ENCODE measurements at regions not wholly inside any gene's neighbourhood (a gene's known extent, or its start where the extent isn't known, plus 50 kb on each side); places are given as distances from the start of the nearest gene placed in this dataset.

DNA sequence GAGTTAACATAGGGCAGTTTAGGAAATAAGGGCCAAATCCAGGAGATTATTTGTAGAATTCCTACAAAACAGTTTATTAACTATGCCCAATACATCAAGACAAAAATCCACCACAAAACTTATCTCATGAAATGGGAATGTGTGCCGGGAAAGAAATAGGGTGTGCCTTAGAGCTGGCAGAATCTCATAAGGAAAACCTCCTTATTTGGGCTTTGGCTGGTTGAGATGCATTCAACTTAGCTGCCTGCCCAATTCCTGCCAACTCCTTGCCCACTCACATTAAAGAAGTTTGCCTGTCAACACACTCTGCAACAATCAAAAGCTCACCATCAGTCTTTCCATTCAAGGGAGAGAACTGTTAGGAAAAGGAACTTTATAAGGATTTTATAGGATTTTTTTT lies 500.6 kb downstream of the SATB2 start:
- no peak for TF ChIP-seq POLR2A (IDR thresholded peaks at IDR 0.05; ENCODE audit: low read depth, low read length)
- TF ChIP-seq POU2F2 (IDR thresholded peaks at IDR 0.05; ENCODE audit: low read depth, low read length) = no peak
- TF ChIP-seq POLR2AphosphoS5 (IDR thresholded peaks at IDR 0.05; ENCODE audit: low read depth, low read length) = no peak
- TF ChIP-seq PAX5 (IDR thresholded peaks at IDR 0.05; ENCODE audit: insufficient read depth, low read length, severe bottlenecking) = no peak
- no peak for TF ChIP-seq SPI1 (IDR thresholded peaks at IDR 0.05; ENCODE audit: low read depth, low read length)
- no peak for TF ChIP-seq TAF1 (IDR thresholded peaks at IDR 0.05; ENCODE audit: low read depth, low read length)
- FAIRE-seq (no peak), DNase-seq (ENCODE audit: insufficient read length, low spot score) (no peak)

DNA sequence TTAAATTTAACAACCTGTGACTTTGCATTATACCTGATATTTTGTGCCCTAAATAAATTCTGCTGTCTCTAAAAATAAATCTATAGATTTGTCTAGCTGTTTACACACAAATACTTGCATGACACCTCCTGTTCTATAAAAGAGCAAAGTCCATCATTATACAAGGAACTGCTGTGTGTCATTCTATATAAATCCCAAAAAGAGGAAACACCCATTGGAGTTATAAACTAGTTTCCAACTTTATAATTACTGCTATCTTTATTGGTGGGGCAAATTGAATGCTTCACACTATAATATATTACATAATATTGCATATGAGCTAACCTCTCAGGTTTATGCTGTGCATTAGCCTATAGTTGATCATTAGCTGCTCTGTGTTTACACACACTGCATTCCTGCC lies 504.4 kb downstream of the SATB2 start:
- no peak for FAIRE-seq
- no peak for DNase-seq (ENCODE audit: insufficient read length, low spot score)
- TF ChIP-seq PAX5 (IDR thresholded peaks at IDR 0.05; ENCODE audit: insufficient read depth, low read length, severe bottlenecking) (no peak), POLR2A (IDR thresholded peaks at IDR 0.05; ENCODE audit: low read depth, low read length) (no peak), POU2F2 (IDR thresholded peaks at IDR 0.05; ENCODE audit: low read depth, low read length) (no peak)

DNA sequence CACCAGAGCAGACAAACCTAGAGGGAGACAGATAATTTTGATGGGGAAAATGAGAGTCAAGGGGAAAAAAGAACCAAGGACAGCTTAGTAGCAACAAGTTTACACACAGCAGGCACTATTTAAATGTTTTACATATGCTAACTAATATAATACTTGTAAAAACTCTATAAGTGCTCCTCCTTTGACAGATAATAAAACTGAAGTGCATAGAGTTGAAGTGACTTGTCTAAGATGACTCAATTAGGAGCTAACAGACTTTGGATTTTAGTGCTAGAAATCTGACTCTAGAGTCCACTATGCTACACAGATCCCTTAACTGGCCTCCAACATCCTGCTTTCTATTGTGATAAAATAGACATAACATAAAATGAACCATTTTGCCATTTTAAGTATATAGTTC lies 506.9 kb downstream of the SATB2 start:
- DNase-seq (ENCODE audit: insufficient read length, low spot score) (no peak), FAIRE-seq (no peak)
- TF ChIP-seq PAX5 (IDR thresholded peaks at IDR 0.05; ENCODE audit: insufficient read depth, low read length, severe bottlenecking) (no peak), POLR2AphosphoS5 (IDR thresholded peaks at IDR 0.05; ENCODE audit: low read depth, low read length) (no peak), POLR2A (IDR thresholded peaks at IDR 0.05; ENCODE audit: low read depth, low read length) (no peak), TAF1 (IDR thresholded peaks at IDR 0.05; ENCODE audit: low read depth, low read length) (no peak), POU2F2 (IDR thresholded peaks at IDR 0.05; ENCODE audit: low read depth, low read length) (no peak), SPI1 (IDR thresholded peaks at IDR 0.05; ENCODE audit: low read depth, low read length) (no peak)

DNA sequence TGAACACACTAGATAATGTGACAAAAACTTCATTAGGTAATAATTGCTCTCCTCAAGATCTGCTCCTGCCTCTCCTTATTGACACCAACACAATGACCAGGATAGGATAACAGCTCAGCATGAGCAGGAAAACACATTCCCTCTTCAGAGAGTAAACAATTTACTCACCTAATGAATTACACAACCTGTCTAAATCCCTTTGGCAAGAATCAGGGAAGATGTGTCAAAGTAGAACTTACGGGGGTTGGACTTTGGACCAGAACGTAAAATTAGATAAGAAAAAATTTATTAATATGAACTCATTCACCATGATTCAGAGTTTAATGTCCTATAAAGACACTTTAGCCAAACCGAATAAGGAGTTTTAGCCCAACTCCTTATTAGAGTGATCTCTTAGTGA lies 512.2 kb downstream of the SATB2 start:
- TF ChIP-seq TAF1 (IDR thresholded peaks at IDR 0.05; ENCODE audit: low read depth, low read length) = no peak
- no peak for TF ChIP-seq POU2F2 (IDR thresholded peaks at IDR 0.05; ENCODE audit: low read depth, low read length)
- TF ChIP-seq POLR2A (IDR thresholded peaks at IDR 0.05; ENCODE audit: low read depth, low read length) = no peak
- no peak for TF ChIP-seq POLR2AphosphoS5 (IDR thresholded peaks at IDR 0.05; ENCODE audit: low read depth, low read length)
- TF ChIP-seq SPI1 (IDR thresholded peaks at IDR 0.05; ENCODE audit: low read depth, low read length) = no peak
- no peak for TF ChIP-seq PAX5 (IDR thresholded peaks at IDR 0.05; ENCODE audit: insufficient read depth, low read length, severe bottlenecking)
- FAIRE-seq = no peak
- DNase-seq (ENCODE audit: insufficient read length, low spot score) = no peak

DNA sequence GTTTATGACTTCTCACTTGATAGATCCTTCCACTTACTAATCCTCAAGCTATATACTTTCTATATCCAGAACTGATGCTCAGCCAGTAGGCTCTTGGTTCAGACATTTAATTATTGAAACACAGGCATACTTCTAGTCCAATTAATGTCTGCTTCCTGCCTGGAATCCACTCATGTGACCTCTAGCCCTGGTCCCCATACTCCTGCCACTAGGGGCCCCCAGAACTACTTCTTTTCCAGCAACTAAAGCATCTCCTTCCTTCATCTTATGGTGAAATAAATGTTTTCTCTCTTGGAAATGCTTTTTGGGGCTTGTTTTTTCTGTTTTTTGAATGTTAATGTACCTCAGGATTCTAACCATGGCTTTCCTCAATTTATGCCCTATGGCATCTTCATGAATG lies 527.6 kb downstream of the SATB2 start:
- FAIRE-seq = no peak
- TF ChIP-seq POLR2A (IDR thresholded peaks at IDR 0.05; ENCODE audit: low read depth, low read length) (no peak), SPI1 (IDR thresholded peaks at IDR 0.05; ENCODE audit: low read depth, low read length) (no peak), PAX5 (IDR thresholded peaks at IDR 0.05; ENCODE audit: insufficient read depth, low read length, severe bottlenecking) (no peak), TAF1 (IDR thresholded peaks at IDR 0.05; ENCODE audit: low read depth, low read length) (no peak), POU2F2 (IDR thresholded peaks at IDR 0.05; ENCODE audit: low read depth, low read length) (no peak), POLR2AphosphoS5 (IDR thresholded peaks at IDR 0.05; ENCODE audit: low read depth, low read length) (no peak)
- DNase-seq (ENCODE audit: insufficient read length, low spot score) = no peak

DNA sequence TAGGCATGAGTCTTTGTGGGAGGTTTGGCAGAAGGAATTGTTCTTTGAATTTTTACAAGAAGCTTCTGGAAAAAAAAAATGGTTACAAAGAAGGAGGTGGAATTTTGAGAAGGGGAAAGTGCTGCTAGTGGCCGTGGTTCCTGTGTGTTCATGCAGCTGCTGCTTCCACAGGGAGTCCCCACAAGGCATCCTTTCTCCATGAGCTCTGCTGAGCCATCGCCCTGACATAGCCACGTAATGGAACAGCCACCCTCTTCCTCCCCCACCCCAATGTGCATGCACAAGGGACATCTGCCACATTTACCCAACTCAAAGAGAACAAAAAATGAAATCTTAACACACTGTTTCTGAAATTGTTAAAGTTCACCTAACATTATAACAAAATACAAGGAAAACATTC lies 529.7 kb downstream of the SATB2 start:
- TF ChIP-seq POLR2A (IDR thresholded peaks at IDR 0.05; ENCODE audit: low read depth, low read length) (no peak), POU2F2 (IDR thresholded peaks at IDR 0.05; ENCODE audit: low read depth, low read length) (no peak), POLR2AphosphoS5 (IDR thresholded peaks at IDR 0.05; ENCODE audit: low read depth, low read length) (no peak), TAF1 (IDR thresholded peaks at IDR 0.05; ENCODE audit: low read depth, low read length) (no peak), PAX5 (IDR thresholded peaks at IDR 0.05; ENCODE audit: insufficient read depth, low read length, severe bottlenecking) (no peak), SPI1 (IDR thresholded peaks at IDR 0.05; ENCODE audit: low read depth, low read length) (no peak)
- no peak for DNase-seq (ENCODE audit: insufficient read length, low spot score)
- FAIRE-seq = no peak

DNA sequence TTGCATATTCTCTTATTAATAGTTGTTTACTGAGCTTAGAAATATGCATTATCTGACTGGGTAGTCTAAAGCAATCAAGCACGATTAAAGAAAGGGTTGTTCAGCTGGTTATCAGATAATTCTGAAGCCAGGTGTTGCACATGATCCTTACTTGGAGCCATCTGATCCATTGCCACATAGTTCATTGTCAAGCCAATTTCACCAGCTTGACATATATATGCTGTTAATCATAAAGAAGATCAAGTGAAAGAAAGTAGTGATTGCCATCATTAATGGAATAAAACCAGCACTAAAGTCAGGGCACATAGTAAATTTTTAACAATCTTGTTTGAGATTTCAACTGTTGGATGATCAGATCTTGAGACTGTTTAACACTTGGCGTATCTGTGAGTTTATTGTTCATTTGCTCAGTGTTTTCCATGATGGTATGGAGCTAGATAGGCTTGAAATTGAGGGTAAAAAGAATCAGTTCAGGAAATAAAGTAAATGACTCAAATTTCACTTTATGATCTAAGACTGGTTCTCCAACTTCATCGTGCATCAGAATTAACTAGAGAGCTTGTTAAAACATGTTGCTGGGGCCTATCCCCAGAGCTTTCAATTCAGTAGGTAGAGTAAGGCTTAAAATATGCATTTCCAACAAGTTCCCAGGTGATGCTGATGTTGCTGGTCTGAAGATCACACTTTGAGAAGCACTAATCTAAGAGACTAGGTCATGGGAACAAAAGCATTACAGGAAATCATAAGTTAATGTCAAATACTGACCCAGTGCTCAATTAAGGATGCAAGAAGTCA lies 539.6 kb downstream of the SATB2 start:
- DNase-seq (ENCODE audit: insufficient read length, low spot score) (no peak), FAIRE-seq (no peak)
- TF ChIP-seq POLR2AphosphoS5 (IDR thresholded peaks at IDR 0.05; ENCODE audit: low read depth, low read length) (no peak), POU2F2 (IDR thresholded peaks at IDR 0.05; ENCODE audit: low read depth, low read length) (no peak), SPI1 (IDR thresholded peaks at IDR 0.05; ENCODE audit: low read depth, low read length) (no peak), TAF1 (IDR thresholded peaks at IDR 0.05; ENCODE audit: low read depth, low read length) (no peak), PAX5 (IDR thresholded peaks at IDR 0.05; ENCODE audit: insufficient read depth, low read length, severe bottlenecking) (no peak), POLR2A (IDR thresholded peaks at IDR 0.05; ENCODE audit: low read depth, low read length) (no peak)

DNA sequence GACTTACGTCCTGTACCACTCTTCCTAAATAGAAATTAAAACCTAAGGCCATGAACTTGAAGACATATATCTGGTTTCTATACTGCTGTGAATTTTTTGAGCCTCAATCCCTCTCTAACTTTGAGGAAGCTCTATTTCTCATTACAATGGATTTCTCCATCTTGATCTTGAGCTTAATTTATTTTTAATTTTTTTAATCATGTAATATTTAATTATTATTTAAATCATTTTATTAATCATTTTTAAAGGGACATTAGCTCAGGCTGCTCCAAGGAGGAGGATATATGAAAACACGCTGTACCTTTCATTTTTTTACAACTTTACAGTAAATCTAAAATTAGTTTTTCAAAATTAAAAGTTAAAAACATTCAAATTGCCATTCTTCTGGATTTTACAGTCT lies 540.5 kb downstream of the SATB2 start:
- DNase-seq (ENCODE audit: insufficient read length, low spot score) (no peak), FAIRE-seq (no peak)
- no peak for TF ChIP-seq TAF1 (IDR thresholded peaks at IDR 0.05; ENCODE audit: low read depth, low read length)
- no peak for TF ChIP-seq PAX5 (IDR thresholded peaks at IDR 0.05; ENCODE audit: insufficient read depth, low read length, severe bottlenecking)
- no peak for TF ChIP-seq POLR2A (IDR thresholded peaks at IDR 0.05; ENCODE audit: low read depth, low read length)
- no peak for TF ChIP-seq SPI1 (IDR thresholded peaks at IDR 0.05; ENCODE audit: low read depth, low read length)
- TF ChIP-seq POU2F2 (IDR thresholded peaks at IDR 0.05; ENCODE audit: low read depth, low read length) = no peak
- TF ChIP-seq POLR2AphosphoS5 (IDR thresholded peaks at IDR 0.05; ENCODE audit: low read depth, low read length) = no peak

DNA sequence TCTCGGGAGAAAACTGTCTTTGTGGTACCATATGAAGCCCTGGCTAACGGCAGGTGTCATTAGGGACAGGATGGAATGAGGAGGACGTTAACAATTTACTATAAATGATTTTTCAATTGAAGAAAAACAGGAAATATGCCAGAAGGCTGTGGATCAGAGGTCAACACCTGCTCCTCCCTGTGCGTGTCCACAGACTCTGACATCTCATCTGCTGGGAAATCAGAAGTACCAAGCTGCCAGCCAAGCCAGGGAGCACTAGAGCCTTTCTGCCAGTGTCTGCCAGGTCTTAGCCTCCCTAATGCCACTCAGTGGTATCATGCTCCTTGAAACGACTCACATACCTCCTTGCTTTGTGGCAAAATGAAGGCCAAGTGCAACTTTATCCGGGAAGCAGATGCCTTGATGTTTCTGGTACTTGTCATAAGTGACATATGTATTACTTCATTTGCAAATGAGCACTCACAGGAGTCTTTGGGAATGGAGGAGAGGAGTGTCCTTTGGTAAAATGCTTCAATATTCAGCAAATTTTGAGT lies 541.1 kb downstream of the SATB2 start:
- TF ChIP-seq POLR2AphosphoS5 (IDR thresholded peaks at IDR 0.05; ENCODE audit: low read depth, low read length) (no peak), POU2F2 (IDR thresholded peaks at IDR 0.05; ENCODE audit: low read depth, low read length) (no peak), POLR2A (IDR thresholded peaks at IDR 0.05; ENCODE audit: low read depth, low read length) (no peak), PAX5 (IDR thresholded peaks at IDR 0.05; ENCODE audit: insufficient read depth, low read length, severe bottlenecking) (no peak)
- no peak for DNase-seq (ENCODE audit: insufficient read length, low spot score)
- FAIRE-seq = no peak

All from GM12891 (cell line).